BJ (cell line): ENCODE measurements at regions not wholly inside any gene's neighbourhood (a gene's known extent, or its start where the extent isn't known, plus 50 kb on each side); places are given as distances from the start of the nearest gene placed in this dataset.

ENCODE experiments used
- CTCF ChIA-PET: fragments of 350-600 bp; formaldehyde crosslinking; extraction: SDS; loops from one replicate; lab custom pipeline; 2021; ENCODE audit warnings: antibody characterized with exemption, inconsistent platforms; lab: Yijun Ruan, JAX
- POLR2A ChIA-PET: fragments of 300-600 bp; sonication (Branson Sonifier 250); formaldehyde crosslinking; extraction: SDS; loops from one replicate; lab custom pipeline; 2021; ENCODE audit warnings: antibody characterized with exemption; lab: Charles Lee
- DNase-seq: peaks from one replicate; pipeline ENCODE4 v3.0.0-alpha.2; 2011; ENCODE audit warnings: low read depth
- H3K27me3 ChIP-seq: 2 replicates; pipeline ENCODE4 v1.6.0; 2011; ENCODE audit warnings: low read length; ENCODE audit not compliant: control insufficient read depth, insufficient read depth
- H3K36me3 ChIP-seq: 2 replicates; pipeline ENCODE4 v1.5.1; 2011; ENCODE audit warnings: low read length; ENCODE audit not compliant: control insufficient read depth, insufficient read depth
- H3K4me3 ChIP-seq: 2 replicates; pipeline ENCODE4 v1.5.1; 2011; ENCODE audit warnings: low read depth, mild to moderate bottlenecking, control low read depth, low read length
- TF ChIP-seq, protein P1 (sequence below): IDR thresholded peaks from 2 replicates; pipeline ENCODE4 v1.5.1; 2011; ENCODE audit warnings: low read depth, mild to moderate bottlenecking, control low read depth, inconsistent platforms, low read length, moderate library complexity; ENCODE audit not compliant: insufficient read depth

DNA sequence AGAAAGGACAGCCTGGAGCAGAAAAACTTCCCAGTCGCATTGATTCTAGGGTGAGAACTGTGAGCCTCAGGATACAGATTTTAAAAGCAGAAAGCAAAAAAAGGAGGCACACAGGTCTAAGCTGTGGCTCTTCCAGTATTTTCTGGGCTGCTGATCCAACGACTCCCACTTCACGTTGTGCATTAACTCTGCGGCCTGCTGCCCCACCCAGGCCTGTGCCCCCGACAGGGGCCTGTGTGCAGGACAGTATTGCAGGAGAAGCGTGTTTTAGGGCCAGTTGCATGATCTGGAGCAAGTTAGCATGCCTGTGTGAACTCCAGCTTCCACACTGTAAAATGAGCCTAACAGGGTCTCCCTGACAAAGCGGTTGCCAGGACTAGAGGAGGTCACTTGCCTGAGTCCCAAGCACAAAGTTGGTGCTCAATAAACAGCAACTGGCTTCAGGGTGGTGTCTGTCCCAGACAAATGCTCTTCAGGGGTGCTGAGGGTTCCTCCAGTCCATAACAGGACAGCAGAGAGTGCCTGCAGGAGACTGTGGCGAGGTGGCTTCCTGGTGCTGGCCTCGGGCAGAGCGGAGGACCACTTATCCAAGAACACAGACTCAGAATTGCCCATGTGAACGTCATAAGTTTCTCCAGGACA, 66.8 kb upstream of the RAB4A start:
- TF ChIP-seq, protein P1, sequence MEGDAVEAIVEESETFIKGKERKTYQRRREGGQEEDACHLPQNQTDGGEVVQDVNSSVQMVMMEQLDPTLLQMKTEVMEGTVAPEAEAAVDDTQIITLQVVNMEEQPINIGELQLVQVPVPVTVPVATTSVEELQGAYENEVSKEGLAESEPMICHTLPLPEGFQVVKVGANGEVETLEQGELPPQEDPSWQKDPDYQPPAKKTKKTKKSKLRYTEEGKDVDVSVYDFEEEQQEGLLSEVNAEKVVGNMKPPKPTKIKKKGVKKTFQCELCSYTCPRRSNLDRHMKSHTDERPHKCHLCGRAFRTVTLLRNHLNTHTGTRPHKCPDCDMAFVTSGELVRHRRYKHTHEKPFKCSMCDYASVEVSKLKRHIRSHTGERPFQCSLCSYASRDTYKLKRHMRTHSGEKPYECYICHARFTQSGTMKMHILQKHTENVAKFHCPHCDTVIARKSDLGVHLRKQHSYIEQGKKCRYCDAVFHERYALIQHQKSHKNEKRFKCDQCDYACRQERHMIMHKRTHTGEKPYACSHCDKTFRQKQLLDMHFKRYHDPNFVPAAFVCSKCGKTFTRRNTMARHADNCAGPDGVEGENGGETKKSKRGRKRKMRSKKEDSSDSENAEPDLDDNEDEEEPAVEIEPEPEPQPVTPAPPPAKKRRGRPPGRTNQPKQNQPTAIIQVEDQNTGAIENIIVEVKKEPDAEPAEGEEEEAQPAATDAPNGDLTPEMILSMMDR, result no peak

DNA sequence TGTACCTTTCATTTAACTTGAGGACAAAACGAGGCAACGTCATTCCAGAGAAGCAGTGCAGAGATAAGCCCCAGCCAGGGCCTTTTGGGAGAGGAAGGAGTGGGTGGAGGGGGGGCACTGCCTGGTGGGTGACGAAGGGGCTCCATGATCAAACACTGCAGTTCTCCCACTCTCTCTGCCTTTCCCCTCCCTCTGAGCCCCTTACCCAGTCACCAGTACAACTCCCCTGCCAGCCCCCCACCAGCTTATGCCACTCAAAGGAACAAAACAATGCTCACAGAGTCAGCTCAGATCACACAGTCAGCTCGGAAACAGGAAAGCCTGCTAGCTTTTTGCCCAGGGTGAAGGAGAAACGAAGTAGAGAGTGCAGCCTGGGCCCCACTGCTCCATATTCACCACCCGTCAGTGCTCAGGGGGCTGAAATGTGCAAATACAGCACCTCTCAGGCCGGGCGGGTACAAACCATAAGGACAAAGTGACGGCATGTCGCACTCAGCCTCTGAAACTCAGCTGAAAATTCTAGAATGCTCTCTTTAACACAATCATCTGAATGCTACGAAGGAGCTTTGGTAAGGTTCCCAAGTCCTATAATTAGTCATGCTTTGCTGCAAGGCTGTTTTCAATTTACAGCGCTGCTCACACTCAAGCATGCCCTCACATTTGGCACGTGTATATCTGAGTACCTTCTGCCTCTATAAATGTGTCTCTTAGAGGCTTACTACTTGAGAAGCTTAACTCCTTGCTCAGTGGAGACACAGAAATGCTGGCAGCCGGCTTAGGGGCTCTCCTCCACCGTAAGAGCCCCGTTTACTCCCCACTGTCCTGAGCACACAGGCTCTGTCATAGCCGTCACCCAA, 65.8 kb upstream of the RAB4A start:
- Histone ChIP-seq H3K4me3 (no peak overlapping the region), H3K36me3 (no peaks in the 10 kb centered on the region), H3K27me3 (peaks cover 3% of the 10 kb centered on the region; the same call in 1 of the 2 replicates)
- CTCF ChIA-PET, result interaction anchor here (1.2 to 2.6 kb wide), 2 partner anchors 12 to 23 kb away, joined by 5 to 17 read pairs; no protein-coding TSS in a partner anchor
- POLR2A ChIA-PET, result no interaction called here
- DNase-seq, result peak; percentile 66
- TF ChIP-seq, protein P1, result no peak

More for the DNA sequence above, 66.8 kb upstream of the RAB4A start:
- H3K27me3 ChIP-seq, result peaks cover 3% of the 10 kb centered on the region; the same call in 1 of the 2 replicates
- CTCF ChIA-PET, result interaction anchor here (0.8 to 1.4 kb wide), 2 partner anchors 21 to 535 kb away, joined by 3 to 4 read pairs; no protein-coding TSS in a partner anchor
- no peak for DNase-seq
- POLR2A ChIA-PET, result no interaction called here
- H3K36me3 ChIP-seq, result no peaks in the 10 kb centered on the region
- H3K4me3 ChIP-seq, result no peak overlapping the region

DNA sequence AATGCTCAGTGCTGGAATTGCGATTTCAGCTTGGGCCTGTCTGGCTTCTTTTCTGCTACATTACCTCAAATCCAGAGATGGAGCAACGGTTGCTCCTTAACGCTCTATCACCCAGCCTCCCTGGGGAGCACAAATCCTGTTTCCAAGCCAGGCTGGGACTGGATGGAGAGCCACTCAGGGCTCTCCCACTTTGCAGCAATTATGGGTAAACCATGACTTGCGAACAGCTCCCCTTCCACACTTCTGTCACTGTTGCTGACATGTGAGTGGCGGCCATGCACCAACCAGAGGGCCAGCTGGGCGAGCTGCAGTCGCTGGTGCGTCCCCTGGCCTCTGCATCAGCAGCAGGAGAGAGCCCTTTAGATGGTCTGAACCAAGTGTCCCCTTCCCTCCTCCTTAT, 65.1 kb upstream of the RAB4A start:
- no peak for DNase-seq
- ChIA-PET CTCF (interaction anchor here (1.2 to 2.6 kb wide), 2 partner anchors 13 to 22 kb away, joined by 5 to 17 read pairs; no protein-coding TSS in a partner anchor), POLR2A (no interaction called here)
- TF ChIP-seq, protein P1, result no peak
- peaks cover 3% of the 10 kb centered on the region; the same call in 1 of the 2 replicates for H3K27me3 ChIP-seq
- no peak overlapping the region for H3K4me3 ChIP-seq
- no peaks in the 10 kb centered on the region for H3K36me3 ChIP-seq

DNA sequence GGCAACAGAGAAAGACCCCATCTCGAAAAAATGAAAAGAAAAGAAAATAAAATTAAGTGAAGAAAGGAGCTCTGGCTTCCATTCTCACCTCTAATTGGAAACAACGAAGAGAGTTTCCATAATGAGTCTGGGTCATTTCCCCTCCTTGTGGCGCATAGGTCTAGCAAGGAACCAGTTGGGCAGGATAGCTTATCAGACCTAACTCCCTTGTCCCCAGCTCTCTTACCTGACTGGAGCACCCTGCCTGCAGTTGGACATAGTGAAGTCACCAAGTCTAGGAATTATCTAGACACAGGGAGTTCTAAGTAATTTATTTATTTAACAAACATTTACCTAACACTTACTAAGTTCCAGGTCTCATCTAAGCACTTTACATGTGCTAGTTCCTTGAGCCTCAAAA, 63.0 kb upstream of the RAB4A start:
- CTCF ChIA-PET, result no interaction called here
- Histone ChIP-seq H3K36me3 (no peaks in the 10 kb centered on the region), H3K27me3 (peaks cover 2% of the 10 kb centered on the region; the same call in 1 of the 2 replicates), H3K4me3 (no peak overlapping the region)
- POLR2A ChIA-PET, result no interaction called here
- DNase-seq, result no peak
- TF ChIP-seq, protein P1, result no peak

DNA sequence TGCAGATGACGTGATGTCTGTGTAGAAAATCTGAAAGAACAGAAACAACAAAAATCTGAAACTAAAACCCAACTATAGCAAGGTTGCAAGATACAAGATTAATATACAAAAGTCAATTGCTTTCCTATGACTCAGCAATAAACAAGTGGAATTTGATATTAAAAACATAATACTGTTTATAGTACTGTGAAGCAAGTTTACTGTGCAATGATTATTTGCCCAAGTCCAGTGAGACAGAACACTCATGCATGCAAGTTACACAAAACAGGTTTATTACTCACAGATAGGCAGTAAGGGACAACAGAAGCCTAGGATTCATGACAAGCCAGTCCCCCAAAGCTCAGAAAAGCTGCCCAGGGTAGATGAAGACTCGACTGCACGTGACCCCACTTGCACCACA, 62.4 kb upstream of the RAB4A start:
- Histone ChIP-seq H3K4me3 (no peak overlapping the region), H3K27me3 (peaks cover 2% of the 10 kb centered on the region; the same call in 1 of the 2 replicates), H3K36me3 (no peaks in the 10 kb centered on the region)
- CTCF ChIA-PET, result interaction anchor here (0.6 kb wide), 1 partner anchor 435 kb away, joined by 3 read pairs; no protein-coding TSS in a partner anchor
- POLR2A ChIA-PET, result no interaction called here
- no peak for DNase-seq
- TF ChIP-seq, protein P1, result no peak
